ENCODE measurements at regions not wholly inside any gene's neighbourhood (a gene's known extent, or its start where the extent isn't known, plus 50 kb on each side); places are given as distances from the start of the nearest gene placed in this dataset.

GRCh38 chr18:60980422-60981005 lies 352.7 kb upstream of the CDH20 start:
- DNase-seq (ENCODE audit: low spot score) = no peak

- no peak for DNase-seq (ENCODE audit: low spot score)
These were observed 351.4 kb upstream of the CDH20 start for GRCh38 chr18:60981682-60982328.

GRCh38 chr18:60982329-60982695 lies 350.9 kb upstream of the CDH20 start:
- DNase-seq (ENCODE audit: low spot score) = no peak

DNA sequence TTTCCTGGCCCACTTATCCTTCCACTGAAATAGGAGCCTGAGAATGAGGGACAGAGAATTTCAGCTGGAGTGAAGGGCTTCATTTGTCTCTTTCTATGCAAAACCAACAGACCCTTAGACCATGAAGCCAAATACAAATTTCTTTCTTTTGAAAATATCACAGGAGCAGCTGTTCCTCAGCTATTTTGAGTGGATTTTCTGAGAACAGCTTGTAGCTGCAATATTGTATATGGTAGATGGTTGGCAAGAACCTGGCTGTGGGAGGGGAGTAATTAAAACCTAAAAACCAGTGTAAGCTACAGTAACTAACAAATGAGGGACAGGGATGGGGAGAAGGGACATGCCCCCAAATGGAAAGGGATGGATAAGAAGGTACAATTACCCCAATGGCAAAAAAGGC lies 350.3 kb upstream of the CDH20 start:
- no peak for DNase-seq (ENCODE audit: low spot score)

- DNase-seq (ENCODE audit: low spot score) = no peak
These were observed 348.7 kb upstream of the CDH20 start for GRCh38 chr18:60984510-60984909.

GRCh38 chr18:60987963-60988362 lies 345.3 kb upstream of the CDH20 start:
- DNase-seq (ENCODE audit: low spot score) = no peak

- DNase-seq (ENCODE audit: low spot score) = no peak
These were observed 336.9 kb upstream of the CDH20 start for GRCh38 chr18:60996326-60996725.

DNA sequence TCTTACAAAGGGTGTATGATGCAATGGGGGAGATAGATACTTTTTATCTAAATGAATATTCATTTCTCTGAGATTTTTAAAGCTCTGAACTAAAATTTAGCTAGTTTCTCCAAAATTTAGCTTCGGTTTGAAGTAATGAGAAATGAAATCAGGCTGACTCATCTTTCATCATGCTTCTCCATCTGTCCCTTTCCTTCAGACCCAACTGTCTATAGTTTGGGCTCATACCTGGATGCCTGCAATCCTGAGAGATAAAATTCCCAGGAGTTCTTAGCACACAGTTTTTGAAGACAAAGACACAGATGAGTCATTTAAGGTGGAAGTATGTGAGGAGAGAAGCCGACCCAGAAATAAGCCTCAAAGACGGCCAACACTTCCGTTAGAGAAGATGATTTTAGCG lies 336.4 kb upstream of the CDH20 start:
- DNase-seq (ENCODE audit: low spot score) = no peak

- no peak for DNase-seq (ENCODE audit: low spot score)
These were observed 332.1 kb upstream of the CDH20 start for GRCh38 chr18:61001138-61001537.

DNA sequence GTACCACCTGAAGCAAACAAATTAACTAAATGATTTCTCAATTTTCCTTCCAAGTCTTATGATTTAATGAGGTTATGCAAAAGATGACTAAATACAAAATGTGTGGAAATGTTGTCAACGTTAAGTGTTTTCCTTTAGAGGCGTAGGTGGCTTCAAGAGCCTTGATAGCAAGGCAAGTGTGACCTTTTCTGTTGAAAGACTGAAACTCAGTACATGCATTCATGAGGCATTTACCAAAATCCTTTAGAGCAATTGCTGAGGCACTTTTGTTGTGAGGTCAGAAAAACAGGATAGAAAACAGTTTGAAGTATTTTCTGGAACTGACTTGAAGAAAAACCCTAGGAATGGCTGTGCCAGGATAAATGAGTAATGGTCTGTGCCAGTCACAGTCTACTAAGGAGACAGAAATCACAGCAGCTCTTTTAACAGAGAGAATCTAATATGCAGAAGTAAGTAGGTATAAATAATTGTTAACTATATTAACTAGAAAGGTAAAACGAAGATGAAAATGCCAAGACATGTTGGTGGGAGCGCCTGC lies 326.5 kb upstream of the CDH20 start:
- no peak for DNase-seq (ENCODE audit: low spot score)

DNA sequence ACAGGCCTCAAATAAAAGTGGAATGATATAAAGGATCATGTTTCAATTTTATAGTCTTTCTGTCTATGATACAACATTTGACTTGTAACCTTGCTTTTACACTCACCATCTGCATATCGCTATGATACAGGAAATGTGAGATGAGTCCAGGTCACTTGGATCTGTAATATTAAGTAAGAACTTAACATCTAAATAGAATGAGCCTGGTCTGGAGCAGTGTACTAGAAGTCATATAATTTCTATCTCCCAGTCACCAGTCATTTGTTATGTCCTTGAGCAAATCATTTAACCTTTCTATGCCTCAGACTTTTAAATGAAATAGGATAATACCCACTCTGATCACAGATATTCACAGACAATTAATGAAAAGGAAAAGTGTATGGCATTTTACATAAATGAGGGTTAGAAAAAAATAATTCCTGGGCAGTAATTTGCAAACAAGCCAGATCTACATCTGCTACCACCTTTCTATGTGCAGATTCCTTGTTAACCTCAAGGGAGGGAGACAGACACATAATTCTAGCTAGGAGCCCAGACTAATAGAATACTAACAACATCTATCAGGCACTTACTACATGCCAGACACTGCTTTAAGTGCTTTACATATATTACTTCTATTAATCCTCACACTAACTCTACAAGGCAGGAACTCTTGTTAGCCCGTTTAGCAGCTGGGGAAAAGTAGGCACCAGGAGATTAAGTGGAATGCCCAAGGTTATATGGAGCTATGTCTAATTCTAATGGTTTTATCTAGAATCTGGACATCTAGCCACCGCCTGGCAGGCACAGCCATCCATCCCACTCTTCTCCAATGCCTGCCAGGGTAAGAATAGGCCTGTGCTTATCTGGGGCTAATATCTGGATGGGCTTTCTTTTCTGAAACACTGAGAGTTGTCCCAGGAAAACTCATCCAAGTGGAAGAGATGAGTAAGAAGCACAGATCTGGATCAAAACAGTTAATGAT lies 313.6 kb upstream of the CDH20 start:
- no peak for DNase-seq (ENCODE audit: low spot score)

GRCh38 chr18:61025596-61025995 lies 307.6 kb upstream of the CDH20 start:
- DNase-seq (ENCODE audit: low spot score) = no peak

DNA sequence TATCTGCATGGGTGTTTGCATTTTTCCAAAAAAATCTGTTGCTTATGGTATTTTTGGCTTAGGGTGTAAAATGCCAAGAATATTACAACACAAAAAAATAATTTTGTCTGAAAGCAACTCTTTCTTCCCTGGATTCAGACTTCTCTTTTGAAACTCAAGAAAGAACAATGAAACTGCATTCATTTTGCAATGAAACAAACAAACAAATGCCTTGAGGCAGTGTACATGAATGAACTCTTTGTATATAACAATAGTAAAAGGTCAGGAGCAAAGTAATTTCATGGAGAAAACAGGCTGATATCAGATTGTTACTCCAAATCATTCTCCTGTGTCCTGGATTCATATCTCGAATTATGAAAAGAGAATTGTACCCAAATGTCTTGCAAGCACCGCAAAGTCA lies 301.6 kb upstream of the CDH20 start:
- DNase-seq (ENCODE audit: low spot score) = no peak

GRCh38 chr18:61034580-61034979 lies 298.6 kb upstream of the CDH20 start:
- DNase-seq (ENCODE audit: low spot score) = no peak

DNA sequence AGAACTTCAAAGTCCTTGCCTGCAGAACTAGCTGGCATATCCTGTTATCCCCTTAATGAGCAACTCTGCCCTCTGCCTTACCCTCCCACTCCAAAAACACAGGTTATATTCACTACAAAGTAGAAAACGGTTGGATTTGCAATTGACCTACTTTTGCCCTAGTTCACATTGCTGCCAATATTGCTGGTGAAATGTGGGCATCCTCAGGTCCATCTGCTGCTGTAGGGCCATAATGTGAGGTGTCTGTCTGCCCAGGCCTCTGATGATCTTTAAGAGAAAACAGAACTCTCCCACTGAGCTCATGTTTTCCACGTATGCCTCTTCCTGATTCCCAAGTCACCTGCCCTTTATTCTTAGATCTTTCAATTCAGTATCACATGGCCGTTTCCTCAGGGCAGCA lies 294.0 kb upstream of the CDH20 start:
- no peak for DNase-seq (ENCODE audit: low spot score)

GRCh38 chr18:61047794-61048193 lies 285.4 kb upstream of the CDH20 start:
- no peak for DNase-seq (ENCODE audit: low spot score)

- no peak for DNase-seq (ENCODE audit: low spot score)
These were observed 275.8 kb upstream of the CDH20 start for GRCh38 chr18:61057443-61057842.

DNA sequence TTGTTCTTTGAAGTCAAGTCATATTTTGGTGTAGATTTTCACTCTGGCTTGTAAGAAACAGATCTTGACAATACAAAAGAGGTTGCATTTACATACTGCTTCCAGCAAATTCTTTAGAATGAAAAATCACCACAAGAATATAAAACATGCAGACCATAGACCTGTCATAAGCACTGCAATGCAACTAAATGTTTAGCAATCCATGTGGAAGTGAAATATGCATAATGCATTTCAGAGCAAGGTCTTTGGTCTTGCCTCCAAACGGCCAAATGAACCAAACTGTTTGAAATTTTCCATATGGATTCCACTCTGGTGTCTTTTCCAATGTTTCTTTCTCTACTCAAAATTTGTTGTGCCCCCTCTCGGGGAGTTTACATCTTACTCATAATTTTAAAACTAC lies 271.0 kb upstream of the CDH20 start:
- no peak for DNase-seq (ENCODE audit: low spot score)

GRCh38 chr18:61064911-61065310 lies 268.3 kb upstream of the CDH20 start:
- DNase-seq (ENCODE audit: low spot score) = no peak

- no peak for DNase-seq (ENCODE audit: low spot score)
These were observed 256.2 kb upstream of the CDH20 start for GRCh38 chr18:61076986-61077385.

DNA sequence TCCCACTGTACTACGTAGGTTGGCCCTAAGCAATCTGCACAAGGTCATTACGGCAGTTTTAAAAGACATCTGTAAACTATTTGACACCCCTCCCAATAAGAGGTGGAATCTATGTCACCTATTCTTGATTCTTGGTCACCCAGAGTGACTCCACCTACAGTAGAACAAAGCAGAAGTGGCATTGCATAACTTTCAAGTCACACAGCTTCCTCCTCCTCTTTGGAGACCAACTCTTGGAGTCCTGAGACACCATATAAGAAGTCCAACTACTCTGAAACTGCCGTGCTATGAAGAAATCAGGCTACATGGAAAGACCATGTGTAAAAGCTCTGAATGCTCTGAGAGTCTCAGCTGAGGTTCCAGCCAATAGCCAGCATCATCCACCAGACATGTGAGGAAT lies 253.5 kb upstream of the CDH20 start:
- no peak for DNase-seq (ENCODE audit: low spot score)

DNA sequence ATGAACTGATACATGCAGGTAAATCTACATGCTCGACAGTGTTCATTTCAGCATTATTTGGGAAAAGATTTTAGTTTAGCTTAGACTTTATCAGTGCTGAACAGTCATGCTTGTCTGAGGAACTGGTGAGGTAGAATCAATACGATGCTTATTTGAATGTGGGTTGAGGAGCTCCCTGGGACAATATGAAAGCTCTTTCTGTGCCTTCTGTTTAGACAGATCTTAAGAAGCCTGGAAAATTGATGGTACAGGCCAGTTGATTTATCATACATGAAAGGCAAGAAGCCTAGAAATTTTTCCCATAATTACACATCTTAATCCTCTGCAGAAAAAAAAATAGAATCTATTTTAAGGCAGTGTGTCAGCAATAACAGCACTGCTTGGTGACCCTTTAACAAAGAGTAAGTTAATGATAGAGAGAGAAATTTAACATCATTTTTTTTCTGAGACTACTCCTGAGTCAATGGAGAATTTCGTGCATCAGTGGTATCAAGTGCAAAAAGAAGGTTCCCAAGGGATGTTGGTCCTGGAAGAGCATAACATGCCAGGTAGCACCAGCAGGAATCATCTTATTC lies 252.2 kb upstream of the CDH20 start:
- DNase-seq (ENCODE audit: low spot score) = no peak
